Body of pancreas (tissue), 4 donors: ENCODE measurements at regions not wholly inside any gene's neighbourhood (a gene's known extent, or its start where the extent isn't known, plus 50 kb on each side); places are given as distances from the start of the nearest gene placed in this dataset.

Source experiments
- ATAC-seq: fragments of 150-250 bp; one replicate; pipeline ENCODE4 v1.9.1; 2016
- DNase-seq, 4 donors: peaks; one replicate each; pipeline ENCODE4 v3.0.0-alpha.2; 2019
- H3K27ac ChIP-seq, 4 donors: fragments of 200-600 bp; sonication (generic); 1 replicate in 3 of 4; 2 replicates in 1 of 4; pipeline versions ENCODE4 v1.5.1 to v1.6.1; 2016 to 2019; ENCODE audit warnings: mild to moderate bottlenecking in 1 of 4, mixed read lengths in 1 of 4, moderate library complexity in 1 of 4
- H3K27me3 ChIP-seq, 2 donors: fragments of 200-600 bp; sonication (generic); one replicate each; pipeline ENCODE4 v1.6.0; 2016; ENCODE audit warnings: mild to moderate bottlenecking in 1 of 2
- H3K36me3 ChIP-seq, 2 donors: fragments of 200-600 bp; sonication (generic); replicated peaks in 1 of 2; 2 replicates each; pipeline ENCODE4 v1.5.1; 2016; ENCODE audit warnings: low read depth in 2 of 2; ENCODE audit not compliant: insufficient read depth in 1 of 2
- H3K4me1 ChIP-seq: fragments of 200-600 bp; sonication (generic); one replicate; pipeline ENCODE4 v1.6.0; 2016
- H3K4me3 ChIP-seq, 2 donors: fragments of 200-600 bp; sonication (generic); 1 replicate in 1 of 2; 2 replicates in 1 of 2; pipeline ENCODE4 v1.5.1; 2016 to 2019
- H3K9me3 ChIP-seq, 3 donors: fragments of 200-600 bp; sonication (generic); 1 replicate in 2 of 3; 2 replicates in 1 of 3; pipeline ENCODE4 v1.5.1; 2016
- CTCF ChIP-seq, 7 experiments: fragments of 450-650 bp in 4 of 7; fragments of 200-600 bp in 3 of 7; sonication (generic) in 3 of 7; IDR thresholded peaks; one replicate each; pipeline ENCODE4 v1.5.1; 2016 to 2019; ENCODE audit warnings: antibody characterized with exemption in 7 of 7
- POLR2A ChIP-seq, 3 donors: fragments of 450-650 bp; IDR thresholded peaks; one replicate each; pipeline ENCODE4 v1.6.1; 2016; ENCODE audit warnings: antibody characterized with exemption in 3 of 3, mild to moderate bottlenecking in 2 of 3
- WGBS, 2 donors: methylation state at CpG; one replicate each; pipeline ENCODE4 v1.1.5; 2017; 5-methylcytosine and 5-hydroxymethylcytosine counted together
- intact Hi-C: fragments of 100-400 bp; cut with DNase I; formaldehyde crosslinking; loops from one replicate; pipeline ENCODE4 v1.15.1; 2023

- Histone ChIP-seq H3K4me3 (no peak overlapping the region), H3K36me3 (no peaks in the 10 kb centered on the region), H3K4me1 (peaks cover 6% of the 10 kb centered on the region), H3K9me3 (no peaks in the 10 kb centered on the region), H3K27ac (no peak overlapping the region), H3K27me3 (no peaks in the 10 kb centered on the region)
- intact Hi-C loops, result no loop called here
- 41 to 74% methylated on average over 3 of the region's 3 CpGs for WGBS, 2 donors
- TF ChIP-seq CTCF (IDR thresholded peaks at IDR 0.05), result no peak
- TF ChIP-seq POLR2A (IDR thresholded peaks at IDR 0.05), result no peak
- peak in 1 of 4 donors; percentile 15 for DNase-seq
- no peak for ATAC-seq
Observed at GRCh38 chr15:39427705-39428104, 153.2 kb upstream of the THBS1 start.

GRCh38 chr15:39429898-39430357 lies 151.0 kb upstream of the THBS1 start:
- no peak overlapping the region for H3K27ac ChIP-seq
- no peaks in the 10 kb centered on the region for H3K36me3 ChIP-seq
- ATAC-seq, result peak; percentile 35
- no peaks in the 10 kb centered on the region for H3K9me3 ChIP-seq
- DNase-seq, result no peak
- intact Hi-C loops, result no loop called here
- no peak overlapping the region for H3K4me3 ChIP-seq
- peaks cover 6% of the 10 kb centered on the region for H3K4me1 ChIP-seq
- H3K27me3 ChIP-seq, result no peaks in the 10 kb centered on the region
- TF ChIP-seq CTCF (IDR thresholded peaks at IDR 0.05) (no peak), POLR2A (IDR thresholded peaks at IDR 0.05) (no peak)
- WGBS, 2 donors, result 28 to 34% methylated on average over 3 of the region's 3 CpGs

GRCh38 chr15:39430389-39430788 lies 150.5 kb upstream of the THBS1 start:
- intact Hi-C loops, result no loop called here
- Histone ChIP-seq H3K9me3 (no peaks in the 10 kb centered on the region), H3K4me1 (peaks cover 6% of the 10 kb centered on the region), H3K27me3 (no peaks in the 10 kb centered on the region), H3K36me3 (no peaks in the 10 kb centered on the region), H3K4me3 (no peak overlapping the region), H3K27ac (no peak overlapping the region)
- TF ChIP-seq CTCF (IDR thresholded peaks at IDR 0.05), result no peak
- no peak for TF ChIP-seq POLR2A (IDR thresholded peaks at IDR 0.05)
- ATAC-seq, result no peak
- 64 to 85% methylated on average over 3 of the region's 3 CpGs for WGBS, 2 donors
- DNase-seq, result no peak

- TF ChIP-seq CTCF (IDR thresholded peaks at IDR 0.05) (no peak), POLR2A (IDR thresholded peaks at IDR 0.05) (no peak)
- 78 to 82% methylated on average over 1 of the region's 1 CpG for WGBS, 2 donors
- Histone ChIP-seq H3K36me3 (no peaks in the 10 kb centered on the region), H3K9me3 (no peaks in the 10 kb centered on the region), H3K27me3 (no peaks in the 10 kb centered on the region), H3K4me3 (no peak overlapping the region), H3K27ac (no peak overlapping the region), H3K4me1 (peaks cover 6% of the 10 kb centered on the region)
- intact Hi-C loops, result no loop called here
- no peak for ATAC-seq
- DNase-seq, result no peak
Observed at GRCh38 chr15:39431376-39431775, 149.5 kb upstream of the THBS1 start.

- intact Hi-C loops, result no loop called here
Observed at GRCh38 chr15:39432026-39432425, 148.9 kb upstream of the THBS1 start.

More at GRCh38 chr15:39432026-39432425, 148.9 kb upstream of the THBS1 start:
- Histone ChIP-seq H3K4me1 (peaks cover 6% of the 10 kb centered on the region), H3K27me3 (no peaks in the 10 kb centered on the region), H3K27ac (no peak overlapping the region), H3K4me3 (no peak overlapping the region), H3K9me3 (no peaks in the 10 kb centered on the region), H3K36me3 (no peaks in the 10 kb centered on the region)
- 45 to 47% methylated on average over 1 of the region's 1 CpG for WGBS, 2 donors
- no peak for ATAC-seq
- DNase-seq, result no peak
- TF ChIP-seq CTCF (IDR thresholded peaks at IDR 0.05) (no peak), POLR2A (IDR thresholded peaks at IDR 0.05) (no peak)
